ENCODE measurements at regions not wholly inside any gene's neighbourhood (a gene's known extent, or its start where the extent isn't known, plus 50 kb on each side); places are given as distances from the start of the nearest gene placed in this dataset.
"Not testable (repeated sequence)": the region's sequence is repeated elsewhere in the genome, so short reads cannot be mapped to it uniquely, and the experiment has no call there.

- no peak for DNase-seq
Observed at GRCh38 chr4:112952313-112952700, 97.1 kb upstream of the ANK2 start.

GRCh38 chr4:112953262-112953661 is 96.2 kb upstream of the ANK2 start:
- no peak for DNase-seq

GRCh38 chr4:112954286-112954685 is 95.2 kb upstream of the ANK2 start:
- DNase-seq = no peak

- no peak for DNase-seq
Observed at GRCh38 chr4:112956484-112956896, 93.0 kb upstream of the ANK2 start.

- DNase-seq = not testable (repeated sequence)
Observed at GRCh38 chr4:112957764-112958163, 91.7 kb upstream of the ANK2 start.

- DNase-seq = no peak
Observed at GRCh38 chr4:112966701-112967488, 82.6 kb upstream of the ANK2 start.

GRCh38 chr4:112968451-112969159 is 80.8 kb upstream of the ANK2 start:
- DNase-seq = no peak

- no peak for DNase-seq
Observed at GRCh38 chr4:112970903-112971302, 78.5 kb upstream of the ANK2 start.

GRCh38 chr4:112973750-112974251 is 75.7 kb upstream of the ANK2 start:
- DNase-seq = no peak

- no peak for DNase-seq
Observed at GRCh38 chr4:112975567-112976355, 73.7 kb upstream of the ANK2 start.

- DNase-seq = no peak
Observed at GRCh38 chr4:112978691-112979472, 70.6 kb upstream of the ANK2 start.

GRCh38 chr4:112979881-112980421 is 69.5 kb upstream of the ANK2 start:
- DNase-seq = no peak

GRCh38 chr4:112982680-112983079 is 66.8 kb upstream of the ANK2 start:
- DNase-seq = no peak

GRCh38 chr4:112994732-112995464 is 54.6 kb upstream of the ANK2 start:
- no peak for DNase-seq
